ENCODE measurements at regions not wholly inside any gene's neighbourhood (a gene's known extent, or its start where the extent isn't known, plus 50 kb on each side); places are given as distances from the start of the nearest gene placed in this dataset.

DNA sequence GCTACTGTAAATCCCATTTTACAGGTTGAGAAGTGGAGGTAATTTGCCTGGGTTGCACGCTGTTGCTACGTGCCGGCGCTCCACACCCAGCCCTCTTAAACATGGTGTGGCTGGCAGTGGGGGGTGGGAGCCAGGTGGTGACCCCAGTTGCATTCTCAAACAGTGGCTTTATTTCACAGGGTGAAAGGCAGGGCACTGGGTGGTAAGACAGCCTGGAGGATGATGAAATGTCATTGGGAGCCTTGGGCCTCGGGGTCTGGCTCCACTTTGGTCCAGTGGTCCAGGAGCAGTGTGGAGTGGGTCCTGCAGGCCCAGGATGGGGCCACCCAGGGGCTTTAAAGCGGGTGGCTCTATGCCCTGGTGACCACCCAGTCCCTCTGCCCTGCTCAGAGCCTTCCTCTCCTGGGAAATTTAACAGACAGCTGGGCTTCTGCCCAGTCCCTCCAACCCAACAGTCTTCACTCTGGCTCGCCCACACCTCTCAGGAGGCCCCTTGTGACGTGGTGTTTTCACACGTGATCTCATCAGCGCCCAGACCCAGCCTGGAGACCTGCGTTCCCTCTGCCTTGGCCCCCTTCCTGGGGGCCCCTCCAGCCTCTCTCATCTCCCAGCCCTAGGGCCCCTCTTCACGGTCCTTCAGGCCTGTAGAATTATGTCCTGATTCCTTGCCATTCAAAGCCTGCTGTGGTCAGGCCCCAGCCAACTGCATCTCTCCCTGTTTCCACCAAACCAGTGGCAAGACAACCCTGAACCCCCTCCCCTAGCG, 92.5 kb downstream of the INHBB start:
- in situ Hi-C loops (cut with MboI; ENCODE audit: low pct_unique_long_range_greater_than_20kb, low sequenced_read_pairs) = no loop called here
- no peak for DNase-seq

DNA sequence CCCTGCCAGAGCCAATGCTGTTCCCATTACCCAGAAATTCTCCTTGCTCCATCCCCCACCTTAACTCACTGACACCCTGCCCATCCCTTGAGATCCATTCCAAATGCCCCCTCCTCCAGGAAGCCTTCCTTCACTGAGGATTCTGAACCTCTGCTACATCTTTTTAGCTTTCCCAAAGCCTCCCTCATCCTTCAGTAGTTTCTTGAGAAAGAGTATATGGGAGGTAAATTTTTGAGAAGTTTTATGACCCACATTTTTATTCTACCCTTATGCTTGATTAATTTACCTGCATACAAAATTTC, 93.1 kb downstream of the INHBB start:
- DNase-seq = no peak
- in situ Hi-C loops (cut with MboI; ENCODE audit: low pct_unique_long_range_greater_than_20kb, low sequenced_read_pairs) = no loop called here

DNA sequence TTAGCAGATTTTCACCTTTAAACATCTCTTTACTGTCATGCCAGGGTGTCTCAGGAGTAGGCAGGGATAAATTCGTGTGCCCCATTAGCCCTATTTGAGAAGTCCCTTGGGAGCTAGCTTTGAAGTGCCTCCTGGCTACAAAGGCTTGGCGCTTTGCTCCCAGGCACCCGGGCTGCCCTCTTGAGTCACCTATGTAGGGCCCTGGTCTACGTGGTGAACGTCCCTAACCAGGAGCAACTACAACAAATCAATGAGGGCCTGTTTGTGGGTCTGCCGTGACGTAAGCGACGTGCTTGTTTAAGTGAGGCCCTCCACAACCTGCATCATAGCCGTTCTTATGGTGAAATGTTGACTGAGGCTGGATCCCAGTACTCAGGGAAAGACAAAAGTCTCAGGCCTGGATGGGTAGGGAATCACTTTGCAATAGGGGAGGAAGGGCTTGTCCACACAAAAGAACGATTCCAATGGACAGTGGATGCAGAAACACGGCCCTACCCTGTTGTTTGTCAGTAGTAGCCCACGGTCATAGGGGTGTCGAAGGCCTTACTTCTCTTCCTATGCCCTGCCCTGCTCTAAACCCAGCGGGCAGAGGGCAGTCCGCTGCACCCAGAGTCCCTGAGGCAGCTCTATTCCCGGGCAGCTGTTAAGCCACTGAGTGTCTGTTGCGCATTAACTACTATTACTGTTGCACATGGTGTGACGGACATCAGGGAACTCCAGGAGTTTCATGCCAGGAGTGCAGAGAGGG, 93.9 kb downstream of the INHBB start:
- in situ Hi-C loops (cut with MboI; ENCODE audit: low pct_unique_long_range_greater_than_20kb, low sequenced_read_pairs) = no loop called here
- no peak for DNase-seq

DNA sequence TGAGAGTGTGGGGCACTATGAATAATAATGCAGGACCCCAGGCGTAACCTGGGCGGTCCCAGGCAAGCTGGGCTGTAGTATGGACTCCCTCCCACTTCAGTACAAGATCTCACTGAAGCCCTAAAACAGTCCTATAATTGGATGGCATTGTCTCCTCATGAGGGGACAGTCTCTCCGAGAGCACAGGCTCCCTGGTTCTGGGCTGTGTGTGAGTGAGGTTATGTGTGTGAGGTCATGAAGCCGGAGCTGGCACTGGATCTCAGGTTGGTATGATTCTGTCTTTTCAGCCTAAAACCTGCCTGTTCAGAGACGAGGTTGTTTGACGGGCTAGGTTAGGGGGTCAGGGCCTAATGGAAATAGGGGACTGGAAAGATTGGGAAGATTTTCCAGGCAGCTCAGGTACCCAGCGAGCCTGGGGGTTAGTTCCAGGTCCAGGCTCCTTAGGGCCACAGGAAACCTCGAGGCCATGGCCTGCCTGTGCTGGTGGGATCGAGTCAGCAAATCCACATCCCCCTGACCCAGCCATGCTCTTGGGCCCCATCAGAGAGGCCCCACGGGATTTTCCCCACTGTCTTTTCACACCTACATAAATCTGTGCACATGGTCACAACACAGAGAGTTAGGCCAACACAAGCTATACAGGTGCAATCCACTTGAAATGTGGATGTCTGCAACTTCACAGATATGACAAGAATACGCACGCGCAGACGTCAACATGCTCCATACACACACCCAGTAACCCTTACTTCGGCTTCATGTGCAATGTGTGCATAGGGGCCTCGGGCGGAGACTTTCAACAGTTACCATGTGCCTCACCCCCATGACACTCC, 94.8 kb downstream of the INHBB start:
- no peak for DNase-seq
- in situ Hi-C loops (cut with MboI; ENCODE audit: low pct_unique_long_range_greater_than_20kb, low sequenced_read_pairs) = no loop called here

DNA sequence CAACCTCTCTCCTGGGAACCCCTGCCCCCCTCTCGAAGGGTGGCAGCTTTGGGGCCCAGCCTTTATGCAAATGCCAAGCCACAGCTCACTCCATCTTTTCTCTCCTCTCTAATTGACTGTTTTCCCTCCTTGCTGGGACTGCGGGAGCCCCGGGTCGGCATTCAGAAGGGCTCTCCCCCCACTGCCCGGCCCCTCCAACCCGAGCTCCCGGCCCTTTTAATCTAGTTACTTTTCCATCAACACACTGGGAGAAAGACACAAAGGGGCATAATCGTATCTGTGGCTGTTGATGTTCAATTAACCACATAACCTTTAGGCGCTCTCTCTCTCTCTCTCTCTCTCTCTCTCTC, 95.4 kb downstream of the INHBB start:
- no peak for DNase-seq
- in situ Hi-C loops (cut with MboI; ENCODE audit: low pct_unique_long_range_greater_than_20kb, low sequenced_read_pairs) = no loop called here

DNA sequence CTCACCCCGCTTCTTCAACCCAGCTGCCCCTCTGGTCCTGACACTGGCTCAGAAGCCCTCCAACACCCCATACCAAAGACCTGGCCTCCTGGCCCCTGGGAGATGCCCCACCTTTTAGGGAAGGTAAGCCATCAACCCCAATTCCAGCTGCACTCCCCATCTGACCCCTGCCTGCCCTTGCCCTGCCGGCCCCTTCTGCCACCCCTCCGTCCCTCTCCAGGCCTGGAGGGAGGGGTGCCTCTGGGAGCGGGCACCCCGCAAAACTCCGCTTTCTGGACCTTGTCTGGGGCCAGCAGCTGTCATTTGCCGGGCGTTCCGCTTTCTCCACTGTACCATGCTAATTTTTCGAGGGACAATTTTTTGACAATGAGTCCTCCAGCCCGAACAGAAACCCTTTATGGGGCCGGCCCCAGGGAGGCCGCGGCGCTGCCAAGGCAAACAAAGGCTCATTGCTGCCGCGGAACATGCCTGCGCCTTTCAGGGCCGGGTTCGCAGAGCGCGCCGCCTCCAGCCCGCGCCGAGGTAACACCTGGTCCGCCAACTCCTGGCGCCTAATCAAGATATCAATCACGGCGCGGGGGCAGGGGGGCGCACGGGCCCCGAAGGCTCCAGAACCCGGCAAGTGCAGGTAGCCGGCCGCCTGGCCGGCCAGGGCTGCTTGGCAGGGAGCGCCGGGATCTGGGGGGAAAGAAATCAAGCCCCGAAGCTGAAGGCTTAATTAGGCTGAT, 96.0 kb downstream of the INHBB start:
- in situ Hi-C loops (cut with MboI; ENCODE audit: low pct_unique_long_range_greater_than_20kb, low sequenced_read_pairs) = no loop called here
- no peak for DNase-seq

DNA sequence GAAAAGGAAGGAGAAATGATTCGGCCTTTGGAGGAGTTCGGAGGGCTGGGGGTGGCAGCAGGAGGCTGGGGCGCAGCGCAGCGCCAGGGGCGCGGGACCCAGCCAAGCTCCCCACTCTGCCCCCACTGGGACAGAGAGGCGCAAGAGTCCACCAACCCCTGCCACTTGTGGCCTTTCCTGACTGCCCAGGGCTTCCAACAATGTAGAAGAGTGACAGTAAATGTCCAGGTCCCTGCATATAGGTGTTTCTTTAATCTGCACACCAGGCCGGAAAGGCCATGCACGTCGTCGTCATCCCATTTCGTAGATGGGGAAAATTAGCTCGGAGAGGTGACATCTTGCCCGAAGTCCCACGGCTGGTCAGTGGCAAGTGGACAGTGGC, 96.6 kb downstream of the INHBB start:
- in situ Hi-C loops (cut with MboI; ENCODE audit: low pct_unique_long_range_greater_than_20kb, low sequenced_read_pairs) = no loop called here

DNA sequence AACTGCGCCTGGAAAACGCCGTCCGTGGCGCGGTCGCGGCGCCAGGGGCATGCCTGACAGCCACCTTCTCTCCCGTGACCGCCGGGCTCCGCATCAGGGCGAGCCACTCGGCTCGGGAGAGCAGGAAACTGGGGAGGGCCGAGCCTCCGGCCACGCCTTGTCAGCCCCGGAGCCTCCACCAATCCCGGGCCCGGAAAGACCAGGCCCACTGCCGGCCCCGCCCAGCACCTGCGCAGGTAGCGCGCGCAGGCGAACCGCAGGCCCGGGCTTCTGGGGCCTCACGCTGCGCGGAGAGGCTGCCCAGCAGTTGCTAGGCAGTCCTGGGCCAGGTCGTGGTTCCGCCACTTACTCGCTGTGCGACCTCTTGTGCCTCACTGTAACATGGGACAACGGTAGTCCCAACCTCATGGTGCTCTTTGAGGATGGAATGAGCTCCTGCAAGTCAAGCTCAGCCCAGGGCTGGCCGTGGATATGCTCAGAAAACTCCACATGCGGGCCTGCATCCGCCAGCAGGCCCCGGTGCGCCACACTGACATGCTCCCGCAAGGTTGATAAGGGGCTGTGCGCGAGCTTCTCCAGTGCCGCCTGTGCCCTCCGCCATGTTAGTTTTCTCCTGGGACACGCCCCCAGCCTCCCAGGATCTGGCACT, 97.1 kb downstream of the INHBB start:
- in situ Hi-C loops (cut with MboI; ENCODE audit: low pct_unique_long_range_greater_than_20kb, low sequenced_read_pairs) = no loop called here
- no peak for DNase-seq

More for the DNA sequence above, 96.6 kb downstream of the INHBB start:
- no peak for DNase-seq

DNA sequence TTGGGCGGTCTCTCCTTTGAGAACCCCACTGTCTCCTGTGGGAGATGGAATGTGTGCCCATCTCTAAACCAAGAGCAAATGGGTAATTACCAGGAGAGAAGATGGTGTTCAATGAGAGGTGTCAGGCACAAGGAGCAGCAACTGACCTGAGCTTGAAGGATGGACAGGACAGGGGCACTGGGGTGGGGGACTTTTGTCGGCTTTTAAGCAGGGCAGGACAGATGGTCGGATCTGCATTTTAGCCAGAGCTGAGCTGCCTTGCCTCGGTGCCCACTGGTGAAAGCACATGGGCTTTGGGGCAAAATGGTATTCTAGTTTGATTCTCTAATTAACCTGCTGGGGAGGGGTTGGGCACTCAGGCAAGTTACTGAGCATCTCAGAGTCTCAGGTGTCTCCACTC, 98.0 kb downstream of the INHBB start:
- in situ Hi-C loops (cut with MboI; ENCODE audit: low pct_unique_long_range_greater_than_20kb, low sequenced_read_pairs) = no loop called here
- no peak for DNase-seq

DNA sequence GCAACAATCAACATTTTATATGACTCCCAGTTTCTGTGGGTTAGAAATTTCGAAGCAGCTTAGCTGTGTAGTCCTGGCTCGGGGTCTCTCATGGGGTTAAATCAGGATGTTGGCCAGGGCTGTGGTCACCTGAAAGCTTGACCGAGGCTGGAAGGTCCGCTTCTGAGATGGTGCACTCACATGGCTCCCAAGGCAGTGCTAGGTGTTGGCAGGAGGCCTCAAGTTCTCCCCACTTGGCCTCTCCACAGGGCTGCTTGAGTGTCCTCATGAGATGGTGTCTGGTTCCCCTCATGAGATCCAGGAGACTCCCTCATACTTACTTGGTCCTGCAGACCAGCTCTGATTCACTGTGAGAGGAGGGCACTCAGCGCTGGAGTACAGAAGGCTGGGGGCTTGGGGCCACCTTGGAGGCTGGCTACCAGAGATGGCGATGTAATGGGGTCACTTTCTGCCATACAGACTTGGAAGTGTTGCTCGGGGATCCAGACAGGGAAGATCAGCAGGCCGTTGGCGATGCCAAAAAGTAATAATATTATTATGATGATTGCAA, 98.8 kb downstream of the INHBB start:
- DNase-seq = no peak
- in situ Hi-C loops (cut with MboI; ENCODE audit: low pct_unique_long_range_greater_than_20kb, low sequenced_read_pairs) = no loop called here

DNA sequence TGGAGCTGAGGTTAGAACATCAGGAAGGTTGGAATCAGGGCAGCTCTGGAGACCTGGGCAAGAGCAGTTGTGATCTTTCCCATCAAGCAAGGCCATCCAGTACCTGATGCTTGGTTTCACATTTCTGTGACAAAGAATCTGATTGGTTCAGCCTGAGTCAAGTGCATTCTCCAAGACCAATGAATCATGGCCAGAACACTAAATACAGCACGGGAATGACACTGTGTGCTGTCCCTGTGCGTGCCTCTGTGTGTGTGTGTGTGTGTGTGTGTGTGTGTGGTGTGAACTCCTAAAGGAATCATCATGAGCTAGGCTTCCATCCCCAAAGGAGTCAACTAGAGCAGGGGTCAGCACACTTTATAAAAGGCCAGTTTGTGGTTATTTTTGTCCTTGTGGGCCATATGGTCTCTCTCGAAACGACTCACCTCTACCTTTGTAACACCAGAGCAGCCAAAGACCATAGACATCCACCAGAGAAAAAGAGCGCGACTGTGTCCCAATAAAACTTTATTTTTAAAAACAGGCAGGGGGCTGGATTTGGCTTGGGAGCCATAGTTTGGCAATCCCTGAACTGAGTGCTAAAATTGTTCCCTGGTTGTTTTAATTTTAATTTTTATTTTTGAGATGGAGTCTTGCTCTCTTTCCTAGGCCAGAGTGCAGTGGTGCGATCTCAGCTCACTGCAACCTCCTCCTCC, 99.7 kb downstream of the INHBB start:
- no peak for DNase-seq
- in situ Hi-C loops (cut with MboI; ENCODE audit: low pct_unique_long_range_greater_than_20kb, low sequenced_read_pairs) = no loop called here

DNA sequence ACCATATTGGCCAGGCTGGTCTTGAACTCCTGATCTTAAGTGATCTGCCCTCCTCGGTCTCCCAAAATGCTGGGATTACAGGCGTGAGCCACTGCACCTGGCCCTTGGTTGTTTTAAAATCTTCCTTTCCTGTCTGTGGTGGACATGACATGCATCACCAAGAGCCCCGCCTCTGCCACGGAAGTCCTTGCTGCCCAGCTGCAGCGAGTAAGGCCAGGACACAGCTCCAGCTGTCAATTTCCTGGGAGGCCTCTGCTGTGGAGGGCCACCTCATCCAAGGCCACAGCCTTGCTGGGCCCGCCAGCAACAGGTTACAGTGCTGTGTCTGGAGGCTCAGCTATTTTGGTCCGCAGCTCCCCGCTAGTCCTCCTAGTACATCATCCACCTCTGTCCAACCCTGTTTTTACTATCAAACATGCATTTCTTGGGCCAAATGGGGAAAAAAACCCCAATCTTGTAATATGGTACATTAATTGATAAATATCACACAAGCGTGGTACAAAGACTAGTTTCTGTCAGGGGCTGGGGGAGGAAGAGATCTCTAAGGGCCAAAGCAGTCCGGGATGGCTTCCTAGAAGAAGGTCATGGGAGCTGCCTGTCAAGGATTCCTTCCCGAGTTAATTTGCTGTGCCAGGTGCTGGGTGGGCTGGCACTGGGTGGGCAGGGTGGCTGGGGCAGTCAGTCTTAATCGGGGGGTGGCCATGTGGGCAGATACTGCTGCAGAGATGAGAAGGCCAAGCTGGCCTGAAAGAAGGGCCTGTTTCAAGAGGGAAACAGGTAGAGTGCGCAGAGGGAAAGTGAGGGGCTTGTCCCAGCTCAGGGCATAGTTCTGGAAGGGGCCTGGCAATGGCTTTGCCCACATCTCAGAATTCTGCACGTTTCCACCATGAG, 100.5 kb downstream of the INHBB start:
- no peak for DNase-seq
- in situ Hi-C loops (cut with MboI; ENCODE audit: low pct_unique_long_range_greater_than_20kb, low sequenced_read_pairs) = no loop called here

DNA sequence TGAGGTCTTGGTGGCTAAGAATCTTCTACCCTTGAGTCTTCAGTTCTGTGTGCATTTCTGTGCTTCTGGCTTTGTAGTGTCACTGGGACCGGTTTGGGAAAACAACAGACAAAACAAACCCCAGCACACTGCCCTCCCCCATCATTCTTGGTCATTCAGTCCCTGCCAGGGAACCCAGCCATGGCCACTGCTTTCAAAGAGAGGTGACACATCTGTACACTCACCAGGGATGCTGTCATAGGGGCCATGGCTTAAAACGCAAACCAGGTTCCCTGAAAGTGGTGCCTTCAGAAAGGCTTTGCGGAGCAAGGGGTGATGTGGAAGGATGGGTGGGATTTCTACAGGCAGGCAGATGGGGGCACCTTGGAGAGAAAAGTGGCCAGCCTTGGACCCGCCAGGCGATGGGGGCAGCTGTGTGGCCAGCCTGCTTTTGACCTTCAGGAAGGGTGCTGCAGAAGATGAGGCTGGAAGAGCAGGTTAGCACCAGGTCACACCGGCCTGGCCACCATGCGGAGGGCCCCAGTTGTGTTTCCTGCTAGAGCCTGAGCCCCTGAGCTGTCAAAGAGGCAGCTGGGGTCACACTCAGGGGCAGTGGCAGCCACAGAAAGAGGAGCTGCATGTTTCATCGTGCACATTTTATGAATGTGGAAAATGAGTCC, 101.3 kb downstream of the INHBB start:
- in situ Hi-C loops (cut with MboI; ENCODE audit: low pct_unique_long_range_greater_than_20kb, low sequenced_read_pairs) = no loop called here
- DNase-seq = no peak

DNA sequence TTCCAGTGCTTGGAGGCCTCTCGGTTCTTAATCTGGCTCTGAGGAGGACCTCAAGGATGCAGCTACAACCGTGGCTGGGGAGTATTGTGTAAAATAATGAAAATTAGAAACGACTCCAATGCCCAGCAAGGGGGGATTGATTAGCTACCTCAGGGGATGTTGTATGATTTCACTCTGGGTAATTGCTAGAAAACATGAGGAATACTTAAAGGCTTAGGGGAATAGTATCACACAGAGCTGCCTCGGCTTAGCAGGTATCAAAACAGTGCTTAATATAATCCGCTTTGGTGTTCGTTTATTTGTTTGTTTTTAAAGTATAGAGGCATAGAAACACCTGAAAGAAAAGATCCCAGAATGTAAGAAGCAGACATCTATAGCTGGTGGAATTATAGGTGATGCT, 102.5 kb downstream of the INHBB start:
- in situ Hi-C loops (cut with MboI; ENCODE audit: low pct_unique_long_range_greater_than_20kb, low sequenced_read_pairs) = no loop called here
- no peak for DNase-seq

DNA sequence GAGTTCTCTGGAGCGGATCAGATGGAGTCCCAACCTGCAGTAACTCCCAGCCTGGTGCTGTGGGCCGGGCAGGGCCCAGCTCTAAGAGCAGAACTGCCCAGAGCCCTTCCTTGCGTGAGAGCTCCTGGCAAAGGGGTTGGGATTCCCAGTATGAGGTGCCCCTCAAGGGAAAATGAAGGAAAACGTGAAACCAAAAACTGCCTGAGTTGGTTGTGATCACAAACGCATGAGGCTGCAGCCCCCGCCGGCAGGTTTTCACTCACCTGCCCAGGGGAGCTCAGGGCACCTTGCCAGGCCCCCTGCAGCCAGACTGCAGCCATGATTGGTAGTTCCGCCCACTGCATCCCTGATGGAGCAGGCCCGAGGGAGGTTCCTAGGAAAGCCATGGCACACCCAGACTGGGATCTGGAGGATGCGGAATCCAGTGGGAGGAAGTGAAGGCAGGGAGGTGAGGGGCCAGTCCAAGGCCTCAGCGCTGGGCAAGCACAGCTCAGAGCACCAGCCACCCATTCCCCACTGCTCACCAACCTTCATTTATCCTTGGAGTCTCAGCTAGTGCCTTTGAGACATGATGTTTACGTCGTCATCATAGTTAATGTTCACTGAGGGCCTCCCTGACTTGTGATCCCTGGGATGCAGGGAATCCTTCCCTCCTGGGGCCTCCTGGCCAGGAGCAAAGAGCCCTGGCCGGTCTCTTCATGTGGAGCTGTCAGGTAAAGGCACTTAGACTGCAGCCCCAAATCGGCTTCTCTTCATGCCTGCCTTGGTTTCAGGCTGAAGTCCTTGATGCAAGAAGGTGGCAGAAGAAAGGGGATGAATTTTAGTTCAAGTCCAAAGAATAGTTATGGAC, 103.2 kb downstream of the INHBB start:
- in situ Hi-C loops (cut with MboI; ENCODE audit: low pct_unique_long_range_greater_than_20kb, low sequenced_read_pairs) = no loop called here
- DNase-seq = no peak

DNA sequence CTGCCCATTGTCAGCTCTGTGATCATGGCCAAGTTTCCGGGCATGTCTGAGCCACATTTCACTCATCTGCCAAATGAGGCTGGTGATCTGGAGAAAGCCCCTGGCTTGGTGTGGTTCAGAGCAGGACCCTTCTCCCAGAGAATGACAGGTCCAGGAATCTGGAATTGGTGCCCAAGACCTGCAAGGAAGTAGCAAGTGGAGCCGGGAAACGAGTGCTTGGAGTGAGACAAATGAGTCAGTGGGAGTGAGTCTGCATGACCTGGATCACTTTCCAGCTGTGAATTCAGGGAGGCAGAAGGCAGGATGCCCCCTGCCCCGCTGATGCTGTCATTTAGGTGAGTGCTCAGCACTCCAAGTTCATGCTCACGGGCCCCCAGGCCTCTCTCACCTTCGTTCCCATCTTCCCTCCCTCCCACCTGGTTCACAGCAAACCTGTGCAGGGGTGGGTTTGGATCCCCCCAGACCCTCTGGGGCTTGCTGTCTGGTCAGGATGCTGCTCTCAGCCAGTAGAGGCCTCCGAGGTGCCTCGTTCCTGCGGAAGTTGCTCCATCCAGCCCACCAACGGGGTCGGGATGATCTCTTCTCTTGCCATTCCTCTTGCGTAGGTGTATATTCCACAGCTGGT, 104.4 kb downstream of the INHBB start:
- in situ Hi-C loops (cut with MboI; ENCODE audit: low pct_unique_long_range_greater_than_20kb, low sequenced_read_pairs) = no loop called here
- no peak for DNase-seq
